ENCODE measurements at regions not wholly inside any gene's neighbourhood (a gene's known extent, or its start where the extent isn't known, plus 50 kb on each side); places are given as distances from the start of the nearest gene placed in this dataset.

DNA sequence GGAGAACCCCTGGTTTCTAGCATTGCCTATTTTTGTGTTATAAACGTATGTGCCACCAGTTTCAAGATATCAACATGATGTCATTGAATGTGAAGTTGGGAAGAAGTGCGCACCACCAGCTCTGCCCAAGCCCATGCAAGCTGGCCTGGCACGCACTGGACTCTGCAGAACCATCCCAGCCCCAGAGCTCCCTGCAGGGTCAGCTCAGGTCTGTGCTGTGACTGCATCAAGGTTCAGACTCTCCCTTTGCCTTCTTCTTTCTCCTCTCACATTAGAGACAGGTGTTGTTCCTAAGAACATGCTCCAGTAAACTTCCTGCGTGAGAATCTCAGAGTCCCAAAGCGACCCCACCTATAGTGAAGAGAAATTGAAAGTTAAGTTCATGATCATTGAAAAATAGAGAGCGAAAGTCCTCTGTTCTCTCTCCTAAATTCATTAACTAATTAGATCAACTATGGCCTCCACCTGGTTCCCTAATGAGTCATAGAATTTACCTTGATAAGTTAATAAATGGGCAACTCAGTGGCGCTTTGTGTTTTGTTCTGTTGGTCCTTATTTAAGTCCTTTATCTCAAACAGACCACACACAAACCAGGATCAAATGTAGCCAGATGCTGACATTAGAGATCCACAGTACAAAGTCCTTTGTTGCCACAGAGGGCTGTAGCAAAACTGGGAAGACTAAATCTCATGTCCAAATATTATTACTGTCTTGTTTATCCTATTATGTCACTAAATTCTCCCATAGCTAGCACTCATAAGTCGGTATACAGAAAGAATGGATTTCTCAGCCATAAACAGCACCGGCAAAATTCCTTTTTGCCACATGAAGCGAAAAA lies 432.3 kb downstream of the STK39 start:
- TF ChIP-seq, protein P1, sequence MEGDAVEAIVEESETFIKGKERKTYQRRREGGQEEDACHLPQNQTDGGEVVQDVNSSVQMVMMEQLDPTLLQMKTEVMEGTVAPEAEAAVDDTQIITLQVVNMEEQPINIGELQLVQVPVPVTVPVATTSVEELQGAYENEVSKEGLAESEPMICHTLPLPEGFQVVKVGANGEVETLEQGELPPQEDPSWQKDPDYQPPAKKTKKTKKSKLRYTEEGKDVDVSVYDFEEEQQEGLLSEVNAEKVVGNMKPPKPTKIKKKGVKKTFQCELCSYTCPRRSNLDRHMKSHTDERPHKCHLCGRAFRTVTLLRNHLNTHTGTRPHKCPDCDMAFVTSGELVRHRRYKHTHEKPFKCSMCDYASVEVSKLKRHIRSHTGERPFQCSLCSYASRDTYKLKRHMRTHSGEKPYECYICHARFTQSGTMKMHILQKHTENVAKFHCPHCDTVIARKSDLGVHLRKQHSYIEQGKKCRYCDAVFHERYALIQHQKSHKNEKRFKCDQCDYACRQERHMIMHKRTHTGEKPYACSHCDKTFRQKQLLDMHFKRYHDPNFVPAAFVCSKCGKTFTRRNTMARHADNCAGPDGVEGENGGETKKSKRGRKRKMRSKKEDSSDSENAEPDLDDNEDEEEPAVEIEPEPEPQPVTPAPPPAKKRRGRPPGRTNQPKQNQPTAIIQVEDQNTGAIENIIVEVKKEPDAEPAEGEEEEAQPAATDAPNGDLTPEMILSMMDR (IDR thresholded peaks at IDR 0.05): no peak

GRCh38 chr2:167803449-167803988 lies 443.9 kb downstream of the STK39 start:
- TF ChIP-seq, protein P1 (IDR thresholded peaks at IDR 0.05): no peak

GRCh38 chr2:167794554-167795255 lies 452.7 kb downstream of the STK39 start:
- TF ChIP-seq, protein P1 (IDR thresholded peaks at IDR 0.05): no peak

- TF ChIP-seq, protein P1 (IDR thresholded peaks at IDR 0.05): no peak
Observed at GRCh38 chr2:167793725-167794124, 453.7 kb downstream of the STK39 start.

DNA sequence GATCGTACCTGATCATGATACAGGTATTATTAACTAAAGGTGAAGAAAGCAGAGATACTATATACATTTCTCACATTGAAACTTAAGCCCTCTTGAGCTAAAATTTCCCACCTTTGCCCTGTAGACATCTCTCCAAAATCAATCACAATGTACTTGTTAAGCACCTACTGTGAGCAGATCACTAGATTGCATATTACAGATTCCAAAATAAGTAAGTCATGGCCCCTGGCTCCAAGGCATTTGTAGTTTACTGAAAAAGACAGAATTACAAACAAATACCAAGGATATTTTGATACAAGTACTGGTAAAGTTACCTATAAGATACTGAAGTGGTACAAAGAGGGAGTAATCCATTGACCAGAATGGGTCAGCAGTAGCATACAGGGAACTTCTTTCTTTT lies 455.3 kb downstream of the STK39 start:
- TF ChIP-seq, protein P1 (IDR thresholded peaks at IDR 0.05): no peak

DNA sequence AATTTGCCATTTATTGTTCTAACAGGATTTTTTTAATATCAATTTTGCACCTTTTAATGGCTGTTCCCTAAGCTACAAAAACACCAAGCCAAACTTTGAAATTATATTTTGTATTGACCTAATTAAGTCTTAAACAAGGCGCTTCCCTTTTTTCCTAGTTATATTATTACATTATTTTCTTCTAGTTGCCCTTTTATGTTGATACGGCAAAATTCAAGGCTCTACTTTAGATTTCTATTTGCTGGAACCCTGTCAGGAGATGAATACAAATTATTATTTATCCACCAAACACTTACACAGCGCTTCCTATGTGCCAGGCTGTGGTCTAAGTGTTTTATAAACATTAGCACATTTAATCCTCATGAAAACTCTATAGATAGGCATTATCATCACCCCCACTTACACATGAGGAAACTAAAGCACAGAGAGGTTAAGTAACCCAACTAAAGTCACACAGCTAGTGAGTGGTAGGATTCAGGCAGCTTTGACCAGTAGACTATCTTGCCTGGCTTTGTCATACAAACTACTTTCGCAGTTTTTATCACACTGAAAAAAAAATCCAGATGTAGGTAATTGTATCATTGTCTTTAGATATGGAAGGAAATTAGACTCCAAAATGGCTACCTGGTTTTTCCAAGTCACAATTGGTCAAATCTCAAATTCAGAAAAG lies 456.5 kb downstream of the STK39 start:
- TF ChIP-seq, protein P1 (IDR thresholded peaks at IDR 0.05): no peak

DNA sequence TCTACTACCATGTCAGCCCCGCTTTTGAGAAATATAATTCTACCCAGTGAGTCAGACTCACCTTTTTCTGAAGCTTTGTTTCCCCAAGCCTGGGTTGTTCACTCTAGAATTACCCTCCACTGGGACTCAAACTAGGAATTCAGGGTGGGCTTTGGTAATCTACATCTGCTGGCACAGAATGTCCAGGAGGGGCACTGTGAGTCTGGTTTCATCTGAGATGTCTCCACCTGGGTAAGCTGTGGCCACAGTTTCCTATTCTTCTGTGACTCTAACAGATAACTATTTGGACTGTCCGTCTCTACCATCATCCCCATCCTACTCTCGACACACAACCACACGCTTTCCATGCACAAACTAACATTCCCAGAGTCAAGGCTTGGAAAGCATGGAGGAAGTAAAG lies 457.2 kb downstream of the STK39 start:
- TF ChIP-seq, protein P1 (IDR thresholded peaks at IDR 0.05): no peak
